Osteocyte (in vitro differentiated cells): ENCODE measurements at regions not wholly inside any gene's neighbourhood (a gene's known extent, or its start where the extent isn't known, plus 50 kb on each side); places are given as distances from the start of the nearest gene placed in this dataset.

Experiments
- DNase-seq: peaks from one replicate; pipeline ENCODE4 v3.0.0; 2021; ENCODE audit warnings: mixed read lengths; ENCODE audit not compliant: unreplicated experiment; ENCODE audit errors: extremely low spot score
- H3K27ac Mint-ChIP-seq: one replicate; pipeline ENCODE4 v1.8.0; 2021; ENCODE audit warnings: mild to moderate bottlenecking, mixed read lengths; ENCODE audit not compliant: unreplicated experiment
- H3K27me3 Mint-ChIP-seq: one replicate; pipeline ENCODE4 v1.8.0; 2021; ENCODE audit warnings: mixed read lengths; ENCODE audit not compliant: unreplicated experiment
- H3K36me3 Mint-ChIP-seq: one replicate; pipeline ENCODE4 v1.8.0; 2021; ENCODE audit warnings: mixed read lengths; ENCODE audit not compliant: unreplicated experiment
- H3K4me1 Mint-ChIP-seq: one replicate; pipeline ENCODE4 v1.8.0; 2021; ENCODE audit warnings: mixed read lengths; ENCODE audit not compliant: unreplicated experiment
- H3K4me3 Mint-ChIP-seq: one replicate; pipeline ENCODE4 v1.8.0; 2021; ENCODE audit warnings: mild to moderate bottlenecking, moderate library complexity, mixed read lengths; ENCODE audit not compliant: unreplicated experiment
- H3K9me3 Mint-ChIP-seq: one replicate; pipeline ENCODE4 v1.8.0; 2021; ENCODE audit warnings: mixed read lengths; ENCODE audit not compliant: unreplicated experiment
- CTCF ChIP-seq: fragments of 200-600 bp; sonication (generic); IDR thresholded peaks from 2 replicates; pipeline ENCODE4 v1.5.0; 2021; ENCODE audit warnings: antibody characterized with exemption, mild to moderate bottlenecking, moderate library complexity

- Mint-ChIP-seq H3K27ac (peak overlapping the region; percentile 95), H3K36me3 (no peaks in the 10 kb centered on the region), H3K4me1 (peaks cover 70% of the 10 kb centered on the region), H3K27me3 (no peaks in the 10 kb centered on the region), H3K4me3 (no peak overlapping the region), H3K9me3 (peaks cover 9% of the 10 kb centered on the region)
- DNase-seq = no peak
- TF ChIP-seq CTCF = no peak
Observed at GRCh38 chr2:19738707-19739106, 163.1 kb downstream of the TTC32 start.

DNA sequence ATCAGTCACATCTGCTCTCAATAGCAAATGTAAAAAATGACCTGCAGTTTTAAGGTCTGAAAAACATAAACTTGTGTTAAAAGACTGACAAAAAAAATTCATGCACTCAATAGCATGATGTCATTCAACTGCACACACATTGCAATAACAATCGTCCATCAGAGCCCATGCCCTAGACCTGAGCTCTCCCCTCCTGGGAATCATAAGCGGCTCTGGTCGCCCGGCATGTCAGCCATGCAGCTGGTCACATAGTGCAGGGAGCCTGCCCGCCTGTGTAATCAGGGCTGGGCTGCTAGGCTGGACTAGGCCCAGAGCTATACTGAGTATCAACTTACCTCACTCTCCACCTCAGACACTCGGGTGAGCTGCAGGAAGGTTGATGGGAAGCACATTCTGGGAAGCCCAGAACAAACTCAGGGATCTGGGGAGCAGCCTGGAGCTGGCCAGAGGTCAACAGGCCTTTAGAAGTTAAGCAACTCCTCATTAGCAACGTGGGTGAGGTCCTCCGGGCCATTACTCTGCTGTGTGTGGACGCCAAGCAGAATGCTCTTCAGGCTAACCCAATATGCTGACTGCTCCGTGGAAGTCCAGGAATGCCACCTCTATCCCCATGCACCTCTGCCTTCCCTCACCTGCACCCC lies 165.5 kb downstream of the TTC32 start:
- no peak for TF ChIP-seq CTCF
- peaks cover 6% of the 10 kb centered on the region for H3K9me3 Mint-ChIP-seq
- H3K27ac Mint-ChIP-seq = peak overlapping the region; percentile 60
- H3K4me3 Mint-ChIP-seq = no peak overlapping the region
- H3K36me3 Mint-ChIP-seq = no peaks in the 10 kb centered on the region
- peaks cover 65% of the 10 kb centered on the region for H3K4me1 Mint-ChIP-seq
- DNase-seq = no peak
- no peaks in the 10 kb centered on the region for H3K27me3 Mint-ChIP-seq

DNA sequence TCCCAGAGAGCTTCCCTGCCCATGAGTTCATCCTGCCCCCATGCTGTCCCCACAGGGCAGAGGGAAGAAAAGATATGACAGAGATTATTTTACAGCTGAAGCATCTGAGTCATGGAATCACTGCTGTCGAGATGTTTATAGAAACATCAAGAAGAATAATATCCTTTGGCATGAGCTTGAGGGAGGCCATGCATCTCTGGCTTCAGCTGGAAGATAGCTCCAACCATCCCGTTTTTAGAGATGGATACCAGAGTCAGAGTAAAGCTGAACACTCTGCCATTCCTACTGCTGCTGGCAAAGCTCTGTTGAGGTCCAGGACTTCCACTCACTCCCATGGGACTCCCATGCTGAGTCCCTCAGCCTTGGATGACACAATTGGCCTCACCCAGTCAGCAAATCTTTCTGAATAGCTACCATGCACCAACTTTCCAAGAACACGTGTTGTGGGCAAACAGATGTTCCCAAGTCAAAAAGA lies 167.8 kb downstream of the TTC32 start:
- no peak for TF ChIP-seq CTCF
- Mint-ChIP-seq H3K4me3 (no peak overlapping the region), H3K36me3 (no peaks in the 10 kb centered on the region), H3K27me3 (no peaks in the 10 kb centered on the region), H3K27ac (peak overlapping the region; percentile 73), H3K9me3 (no peaks in the 10 kb centered on the region), H3K4me1 (peaks cover 60% of the 10 kb centered on the region)
- no peak for DNase-seq

DNA sequence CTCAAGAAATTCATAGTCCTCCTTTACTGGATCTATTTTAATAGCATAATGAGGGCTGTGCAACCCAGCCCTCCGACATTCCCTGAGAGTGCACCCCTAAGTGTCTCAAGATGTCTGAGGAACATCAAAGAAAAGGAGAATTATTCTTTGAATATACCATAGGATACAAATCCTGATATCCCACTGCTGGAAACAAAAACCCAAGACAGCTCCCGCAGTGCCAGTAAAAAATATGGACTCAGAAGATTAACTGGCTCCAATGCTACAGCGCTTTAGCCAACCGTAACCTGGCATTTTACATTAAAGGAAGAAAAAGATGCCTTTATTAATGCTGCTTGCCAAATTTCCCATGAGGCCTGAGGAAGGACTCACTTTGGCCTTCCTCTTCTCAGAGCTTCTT lies 168.4 kb downstream of the TTC32 start:
- no peak overlapping the region for H3K4me3 Mint-ChIP-seq
- H3K4me1 Mint-ChIP-seq = peaks cover 56% of the 10 kb centered on the region
- DNase-seq = no peak
- H3K36me3 Mint-ChIP-seq = no peaks in the 10 kb centered on the region
- no peaks in the 10 kb centered on the region for H3K27me3 Mint-ChIP-seq
- H3K9me3 Mint-ChIP-seq = no peaks in the 10 kb centered on the region
- no peak for TF ChIP-seq CTCF
- no peak overlapping the region for H3K27ac Mint-ChIP-seq

GRCh38 chr2:19732255-19732654 lies 169.5 kb downstream of the TTC32 start:
- H3K27ac Mint-ChIP-seq = no peak overlapping the region
- no peak overlapping the region for H3K4me3 Mint-ChIP-seq
- H3K27me3 Mint-ChIP-seq = peaks cover 2% of the 10 kb centered on the region
- H3K4me1 Mint-ChIP-seq = peaks cover 52% of the 10 kb centered on the region
- TF ChIP-seq CTCF = no peak
- no peaks in the 10 kb centered on the region for H3K9me3 Mint-ChIP-seq
- H3K36me3 Mint-ChIP-seq = no peaks in the 10 kb centered on the region
- DNase-seq = no peak
